ENCODE measurements at regions not wholly inside any gene's neighbourhood (a gene's known extent, or its start where the extent isn't known, plus 50 kb on each side); places are given as distances from the start of the nearest gene placed in this dataset.
A peak's percentile ranks its signal among the peaks of the same experiment; 100 is the strongest.

GRCh38 chr6:167668019-167668753, 158.5 kb upstream of the AFDN start (continued):
- TF ChIP-seq CERS6 (CRISPR knock-in tag; IDR thresholded peaks at IDR 0.05) = no peak
- TF ChIP-seq KMT2B (CRISPR knock-in tag; IDR thresholded peaks at IDR 0.05) = peak; percentile 42; the same call in 1 of the 2 replicates
- TF ChIP-seq ZNF354B (CRISPR knock-in tag; IDR thresholded peaks at IDR 0.05) = peak; percentile 56; the same call in 1 of the 2 replicates
- TF ChIP-seq HNF1A (IDR thresholded peaks at IDR 0.05; ENCODE audit: low read depth) = no peak
- TF ChIP-seq HNF1A (CRISPR knock-in tag; IDR thresholded peaks at IDR 0.05; ENCODE audit: borderline replicate concordance) = peak; percentile 92
- TF ChIP-seq ZMYM3 (CRISPR knock-in tag; IDR thresholded peaks at IDR 0.05) = peak; percentile 92
- TF ChIP-seq ATAD3A (CRISPR knock-in tag; IDR thresholded peaks at IDR 0.05) = no peak
- TF ChIP-seq ZSCAN29 (CRISPR knock-in tag; conservative IDR thresholded peaks at IDR 0.05) = peak; percentile 98
- TF ChIP-seq DMTF1 (CRISPR knock-in tag; IDR thresholded peaks at IDR 0.05) = no peak
- TF ChIP-seq HMG20A (CRISPR knock-in tag; IDR thresholded peaks at IDR 0.05; ENCODE audit: borderline replicate concordance) = peak; percentile 94
- TF ChIP-seq CREB1 (IDR thresholded peaks at IDR 0.05) = peak; percentile 60
- TF ChIP-seq CREB1 (CRISPR knock-in tag; IDR thresholded peaks at IDR 0.05) = no peak
- TF ChIP-seq CHD4 (IDR thresholded peaks at IDR 0.05; ENCODE audit: borderline replicate concordance, low read length) = no peak; the same call in 1 of the 2 replicates
- TF ChIP-seq NONO (IDR thresholded peaks at IDR 0.05) = no peak
- TF ChIP-seq NONO (CRISPR knock-in tag; conservative IDR thresholded peaks at IDR 0.05) = peak; percentile 92
- peak; percentile 99 for TF ChIP-seq TARDBP (CRISPR knock-in tag; IDR thresholded peaks at IDR 0.05)
- TF ChIP-seq, protein P1, sequence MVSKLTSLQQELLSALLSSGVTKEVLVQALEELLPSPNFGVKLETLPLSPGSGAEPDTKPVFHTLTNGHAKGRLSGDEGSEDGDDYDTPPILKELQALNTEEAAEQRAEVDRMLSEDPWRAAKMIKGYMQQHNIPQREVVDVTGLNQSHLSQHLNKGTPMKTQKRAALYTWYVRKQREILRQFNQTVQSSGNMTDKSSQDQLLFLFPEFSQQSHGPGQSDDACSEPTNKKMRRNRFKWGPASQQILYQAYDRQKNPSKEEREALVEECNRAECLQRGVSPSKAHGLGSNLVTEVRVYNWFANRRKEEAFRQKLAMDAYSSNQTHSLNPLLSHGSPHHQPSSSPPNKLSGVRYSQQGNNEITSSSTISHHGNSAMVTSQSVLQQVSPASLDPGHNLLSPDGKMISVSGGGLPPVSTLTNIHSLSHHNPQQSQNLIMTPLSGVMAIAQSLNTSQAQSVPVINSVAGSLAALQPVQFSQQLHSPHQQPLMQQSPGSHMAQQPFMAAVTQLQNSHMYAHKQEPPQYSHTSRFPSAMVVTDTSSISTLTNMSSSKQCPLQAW (CRISPR knock-in tag; IDR thresholded peaks at IDR 0.05) = peak; percentile 99
- peak; percentile 19; the same call in 1 of the 2 replicates for TF ChIP-seq ZNF567 (CRISPR knock-in tag; IDR thresholded peaks at IDR 0.05; ENCODE audit: borderline replicate concordance)
- no peak; the same call in none of the 2 replicates for TF ChIP-seq ZNF607 (CRISPR knock-in tag; IDR thresholded peaks at IDR 0.05; ENCODE audit: borderline replicate concordance)
- TF ChIP-seq NR2F2 (IDR thresholded peaks at IDR 0.05; ENCODE audit: borderline replicate concordance, low read depth) = no peak
